ENCODE measurements at regions not wholly inside any gene's neighbourhood (a gene's known extent, or its start where the extent isn't known, plus 50 kb on each side); places are given as distances from the start of the nearest gene placed in this dataset.

GRCh38 chr4:31141832-31142142, 421.6 kb downstream of the PCDH7 start:
- intact Hi-C loops (cut with micrococcal nuclease): no loop called here
- ChIA-PET POLR2A (no interaction called here), CTCF (interaction anchor here (0.6 kb wide), 1 partner anchor 10 kb away, joined by 3 read pairs; no protein-coding TSS in a partner anchor)
- H3K36me3 Mint-ChIP-seq (ENCODE audit: insufficient read depth, unreplicated experiment): no peaks in the 10 kb centered on the region
- TF ChIP-seq CTCF (IDR thresholded peaks at IDR 0.05; ENCODE audit: unreplicated experiment): no peak
- no peaks in the 10 kb centered on the region for H3K4me1 Mint-ChIP-seq (ENCODE audit: insufficient read depth, unreplicated experiment)
- no peaks in the 10 kb centered on the region for H3K27me3 Mint-ChIP-seq (ENCODE audit: insufficient read depth, unreplicated experiment)
- H3K27ac Mint-ChIP-seq (ENCODE audit: low read depth, unreplicated experiment): no peak overlapping the region
- no peaks in the 10 kb centered on the region for H3K9me3 Mint-ChIP-seq (ENCODE audit: unreplicated experiment)
- BruUV-seq (replicated peaks): no TSS peak
- H3K4me3 Mint-ChIP-seq (ENCODE audit: unreplicated experiment): no peak overlapping the region
- no peak for DNase-seq (ENCODE audit: unreplicated experiment)

GRCh38 chr4:31146366-31146765, 426.2 kb downstream of the PCDH7 start:
- BruUV-seq (replicated peaks): no TSS peak
- TF ChIP-seq CTCF (IDR thresholded peaks at IDR 0.05; ENCODE audit: unreplicated experiment): no peak
- Mint-ChIP-seq H3K4me1 (ENCODE audit: insufficient read depth, unreplicated experiment) (no peaks in the 10 kb centered on the region), H3K4me3 (ENCODE audit: unreplicated experiment) (no peak overlapping the region), H3K9me3 (ENCODE audit: unreplicated experiment) (no peaks in the 10 kb centered on the region), H3K27ac (ENCODE audit: low read depth, unreplicated experiment) (no peak overlapping the region), H3K36me3 (ENCODE audit: insufficient read depth, unreplicated experiment) (no peaks in the 10 kb centered on the region), H3K27me3 (ENCODE audit: insufficient read depth, unreplicated experiment) (no peaks in the 10 kb centered on the region)
- POLR2A ChIA-PET: no interaction called here
- intact Hi-C loops (cut with micrococcal nuclease): no loop called here
- CTCF ChIA-PET: no interaction called here
- no peak for DNase-seq (ENCODE audit: unreplicated experiment)

- Mint-ChIP-seq H3K27ac (ENCODE audit: low read depth, unreplicated experiment) (no peak overlapping the region), H3K27me3 (ENCODE audit: insufficient read depth, unreplicated experiment) (no peaks in the 10 kb centered on the region), H3K9me3 (ENCODE audit: unreplicated experiment) (peaks cover 4% of the 10 kb centered on the region), H3K4me3 (ENCODE audit: unreplicated experiment) (no peak overlapping the region), H3K36me3 (ENCODE audit: insufficient read depth, unreplicated experiment) (no peaks in the 10 kb centered on the region), H3K4me1 (ENCODE audit: insufficient read depth, unreplicated experiment) (no peaks in the 10 kb centered on the region)
- ChIA-PET CTCF (interaction anchor here (0.8 kb wide), 1 partner anchor 12 kb away, joined by 4 read pairs; no protein-coding TSS in a partner anchor), POLR2A (no interaction called here)
- intact Hi-C loops (cut with micrococcal nuclease): no loop called here
- BruUV-seq (replicated peaks): no TSS peak
- no peak for TF ChIP-seq CTCF (IDR thresholded peaks at IDR 0.05; ENCODE audit: unreplicated experiment)
- DNase-seq (ENCODE audit: unreplicated experiment): no peak
Observed at GRCh38 chr4:31148990-31149389, 428.8 kb downstream of the PCDH7 start.

- Mint-ChIP-seq H3K27ac (ENCODE audit: low read depth, unreplicated experiment) (no peak overlapping the region), H3K4me1 (ENCODE audit: insufficient read depth, unreplicated experiment) (no peaks in the 10 kb centered on the region), H3K9me3 (ENCODE audit: unreplicated experiment) (peaks cover 12% of the 10 kb centered on the region), H3K4me3 (ENCODE audit: unreplicated experiment) (no peak overlapping the region), H3K36me3 (ENCODE audit: insufficient read depth, unreplicated experiment) (no peaks in the 10 kb centered on the region), H3K27me3 (ENCODE audit: insufficient read depth, unreplicated experiment) (no peaks in the 10 kb centered on the region)
- CTCF ChIA-PET: no interaction called here
- DNase-seq (ENCODE audit: unreplicated experiment): no peak
- TF ChIP-seq CTCF (IDR thresholded peaks at IDR 0.05; ENCODE audit: unreplicated experiment): no peak
- POLR2A ChIA-PET: no interaction called here
- no TSS peak for BruUV-seq (replicated peaks)
- intact Hi-C loops (cut with micrococcal nuclease): no loop called here
Observed at GRCh38 chr4:31156221-31156620, 436.1 kb downstream of the PCDH7 start.

All from MCF 10A (cell line).